Iris pigment epithelial cell (primary cell): ENCODE measurements at regions not wholly inside any gene's neighbourhood (a gene's known extent, or its start where the extent isn't known, plus 50 kb on each side); places are given as distances from the start of the nearest gene placed in this dataset.
"Not testable (repeated sequence)": the region's sequence is repeated elsewhere in the genome, so short reads cannot be mapped to it uniquely, and the experiment has no call there.

ENCODE experiments used
- DNase-seq: peaks from one replicate; pipeline ENCODE4 v3.0.0-alpha.2; 2011; ENCODE audit warnings: low read depth

DNA sequence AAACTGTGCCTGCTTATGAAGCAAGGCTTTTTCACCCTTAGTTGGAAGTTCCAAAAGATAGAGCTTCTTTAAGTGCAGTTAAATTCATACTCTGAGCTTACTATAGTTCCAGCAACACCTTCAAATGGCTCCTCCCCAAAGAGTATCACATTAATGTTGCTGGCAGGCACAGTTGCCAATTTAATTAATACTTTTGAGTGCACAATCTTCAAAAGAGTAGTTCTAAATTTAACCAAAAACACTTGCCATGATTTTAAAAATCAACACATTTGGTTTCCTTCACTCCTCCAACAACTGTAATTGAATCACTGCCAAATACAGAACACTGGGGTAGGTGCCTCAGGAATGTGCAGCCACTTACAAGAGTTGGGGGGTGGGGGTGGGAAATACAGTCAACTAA, 150.6 kb upstream of the UBE2E3 start:
- DNase-seq, result no peak

DNA sequence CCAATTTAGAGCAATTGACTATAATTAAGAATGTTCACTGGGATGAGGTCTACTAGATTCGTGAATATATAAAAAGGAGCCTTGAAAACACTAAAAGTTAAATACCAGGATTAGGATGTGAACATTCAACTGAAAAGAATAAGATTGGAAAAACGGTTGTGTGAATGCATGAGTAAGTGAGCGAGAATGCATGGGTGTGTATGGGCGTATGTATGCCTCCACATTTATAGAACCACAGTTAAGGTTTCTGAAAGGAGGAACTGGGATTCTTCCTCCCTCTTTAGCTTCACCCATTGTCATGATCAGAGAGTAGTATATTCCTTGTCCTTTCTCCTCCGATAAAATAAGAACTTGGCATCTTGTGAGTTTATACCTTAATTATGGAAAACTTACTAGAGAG, 151.1 kb upstream of the UBE2E3 start:
- peak; percentile 4 for DNase-seq

DNA sequence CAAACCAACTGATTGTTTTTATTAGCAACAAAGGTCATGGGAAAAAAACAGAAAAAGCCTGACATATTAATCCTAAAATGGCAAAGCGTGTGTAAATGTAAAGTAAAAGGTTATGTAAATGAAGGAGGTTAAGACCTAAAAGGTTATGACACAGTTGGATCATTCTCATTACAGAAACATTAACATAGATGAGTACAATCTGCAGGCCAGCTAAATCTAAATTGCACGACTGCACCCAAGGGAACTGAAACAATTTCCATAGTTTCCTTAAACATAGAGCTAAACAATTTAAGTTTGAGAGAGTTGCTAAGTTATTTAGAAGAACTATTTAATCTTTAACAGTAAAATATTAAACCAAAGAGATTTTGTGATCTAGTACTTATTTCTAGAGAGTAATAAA, 151.6 kb upstream of the UBE2E3 start:
- no peak for DNase-seq

DNA sequence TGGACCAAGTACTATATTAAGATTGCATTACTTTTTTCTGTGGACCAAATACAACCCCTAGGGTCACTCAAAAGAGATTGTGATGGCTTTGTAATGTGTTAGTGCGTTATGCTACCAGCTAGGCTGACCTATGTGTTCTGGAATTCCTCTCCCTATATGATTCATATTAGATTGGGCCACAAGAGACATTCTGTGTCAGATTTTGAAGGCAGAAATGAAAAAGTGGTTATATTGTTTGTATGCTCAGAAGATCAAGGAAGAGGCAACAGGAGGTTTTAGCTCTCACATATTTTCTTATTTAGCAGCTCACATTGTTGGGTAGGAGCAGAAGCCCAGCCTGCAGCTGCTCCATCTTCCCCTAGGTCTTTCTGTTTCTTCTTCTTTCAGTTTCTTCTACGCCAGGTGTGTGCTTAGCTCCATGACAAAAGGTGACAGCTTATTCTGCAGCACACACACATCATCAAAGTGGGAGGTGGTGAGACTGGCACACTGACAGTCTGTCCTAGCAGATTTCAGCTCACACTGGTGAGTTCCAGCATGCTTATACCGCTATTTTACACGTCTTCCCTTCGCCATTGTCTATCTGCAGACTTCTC, 156.8 kb upstream of the UBE2E3 start:
- DNase-seq, result peak; percentile 73

DNA sequence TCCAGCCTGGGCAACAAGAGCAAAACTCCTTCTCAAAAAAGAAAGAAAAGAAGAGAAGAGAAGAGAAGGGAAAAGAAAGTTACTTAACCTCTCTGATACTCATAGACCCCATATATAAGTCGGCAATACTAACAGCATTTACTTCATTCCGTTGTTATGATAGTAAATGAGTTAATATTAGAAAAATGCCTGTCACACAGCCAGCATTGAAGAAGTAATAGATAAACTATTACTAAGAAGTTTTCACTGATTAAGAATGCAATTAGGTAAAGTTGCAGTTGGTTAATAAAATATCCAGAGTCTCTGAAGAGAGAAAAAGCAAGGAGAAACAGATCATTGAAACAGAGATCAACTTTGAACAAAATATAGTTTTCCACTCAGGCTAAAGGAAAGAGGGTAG, 161.3 kb upstream of the UBE2E3 start:
- no peak for DNase-seq

DNA sequence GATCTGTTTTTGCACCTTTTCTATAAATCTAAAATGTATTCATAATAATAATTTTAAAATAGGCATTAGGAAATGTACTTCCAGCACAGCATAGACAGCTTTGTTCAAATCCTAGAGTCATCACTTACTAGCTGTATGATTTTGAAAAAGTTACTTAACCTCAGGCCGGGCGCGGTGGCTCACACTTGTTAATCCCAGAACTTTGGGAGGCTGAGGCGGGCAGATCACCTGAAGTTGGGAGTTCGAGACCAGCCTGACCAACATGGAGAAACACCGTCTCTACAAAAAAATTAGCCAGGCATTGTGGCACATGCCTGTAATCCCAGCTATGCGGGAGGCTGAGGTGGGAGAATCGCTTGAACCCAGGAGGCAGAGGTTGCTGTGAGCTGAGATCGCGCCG, 161.7 kb upstream of the UBE2E3 start:
- DNase-seq, result not testable (repeated sequence)

DNA sequence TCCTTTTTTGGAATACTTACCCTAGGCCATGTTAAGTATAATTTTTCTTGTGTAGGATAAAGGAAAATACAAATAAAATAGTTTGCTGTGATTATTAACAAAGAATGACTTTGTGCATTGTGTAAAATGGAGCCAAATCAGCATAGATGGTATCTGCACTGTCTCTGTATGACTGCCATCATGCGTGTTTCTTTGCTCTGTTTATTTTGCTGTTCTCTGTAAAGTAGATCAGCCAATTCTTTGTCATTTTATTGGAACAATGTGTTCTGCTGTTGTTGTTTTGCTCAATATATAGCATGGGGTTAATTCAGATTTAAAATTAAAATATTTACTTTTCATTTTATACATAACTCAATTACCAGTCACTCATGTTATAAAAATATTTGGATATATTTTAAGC, 181.3 kb upstream of the UBE2E3 start:
- DNase-seq, result no peak

DNA sequence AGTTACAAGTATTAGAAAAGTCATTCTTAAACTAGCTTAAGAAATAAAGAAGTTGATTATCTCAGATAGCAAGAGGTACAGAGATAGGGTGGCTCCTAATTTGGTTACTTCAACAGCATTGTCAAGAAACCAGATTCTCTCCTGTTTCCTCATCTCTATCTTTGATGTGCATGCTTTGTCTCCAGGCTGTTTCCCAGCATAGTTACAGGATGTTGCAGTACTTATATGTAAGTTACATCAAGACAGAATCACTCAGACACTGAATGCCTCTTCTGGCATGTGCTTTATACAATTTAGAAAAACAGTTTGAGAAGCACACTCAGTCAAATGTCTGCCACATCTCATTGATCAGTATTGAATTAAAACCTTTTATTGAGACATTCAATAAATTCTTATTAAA, 189.5 kb upstream of the UBE2E3 start:
- DNase-seq, result peak; percentile 6

DNA sequence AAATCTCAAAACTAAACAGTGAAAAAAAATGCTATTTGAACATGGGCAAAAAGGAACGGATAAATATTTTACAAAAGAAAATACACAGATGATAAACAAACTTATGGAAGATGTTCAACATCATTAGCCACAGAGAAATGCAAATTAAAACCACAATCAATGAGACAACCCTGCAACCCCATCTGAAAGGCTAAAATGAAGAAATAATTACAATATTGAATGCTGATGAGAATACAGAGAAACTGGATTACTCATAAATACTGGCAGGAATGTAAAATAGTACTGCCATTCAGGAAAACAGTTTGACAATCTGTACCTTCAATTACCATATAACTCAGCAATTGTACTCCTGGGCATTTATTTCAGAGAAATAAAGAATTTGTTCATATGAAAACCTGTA, 193.1 kb upstream of the UBE2E3 start:
- peak; percentile 36 for DNase-seq

DNA sequence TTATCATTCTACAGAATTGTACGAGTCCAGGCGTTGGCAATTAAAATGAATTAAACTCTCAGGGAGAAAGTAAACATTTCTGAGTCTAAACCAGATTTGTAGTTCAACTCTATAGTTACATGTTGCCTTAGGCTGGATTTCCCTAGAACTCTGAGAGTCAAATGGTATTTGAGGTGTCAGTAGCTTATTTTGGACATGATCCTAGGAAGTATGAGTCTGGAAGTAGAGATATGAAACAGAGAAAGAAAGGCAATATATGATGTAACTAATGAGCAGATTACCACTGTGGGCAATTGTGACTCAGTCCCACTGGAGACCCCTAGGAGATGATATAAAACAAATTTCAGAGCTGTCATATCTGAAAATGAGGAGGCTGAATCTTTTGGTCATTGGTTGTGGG, 199.1 kb upstream of the UBE2E3 start:
- no peak for DNase-seq

DNA sequence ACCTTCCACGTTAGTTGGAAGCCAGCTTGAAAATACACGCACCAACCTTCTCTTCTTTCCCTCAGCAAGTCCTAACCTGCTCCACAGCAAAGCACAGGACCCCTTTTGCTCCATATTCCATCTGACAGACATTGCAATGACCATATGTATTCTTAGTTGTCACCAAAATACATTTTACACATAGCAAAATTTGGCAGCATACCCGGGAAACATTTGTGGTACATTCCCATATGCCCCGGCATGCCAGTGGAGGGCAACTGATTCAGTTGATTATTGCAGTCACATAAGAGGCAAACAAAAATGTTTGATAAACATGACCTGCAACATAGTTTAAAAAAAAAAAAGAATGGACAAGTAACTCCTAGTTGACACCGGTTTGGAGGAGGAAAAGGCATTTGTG, 202.1 kb upstream of the UBE2E3 start:
- no peak for DNase-seq

DNA sequence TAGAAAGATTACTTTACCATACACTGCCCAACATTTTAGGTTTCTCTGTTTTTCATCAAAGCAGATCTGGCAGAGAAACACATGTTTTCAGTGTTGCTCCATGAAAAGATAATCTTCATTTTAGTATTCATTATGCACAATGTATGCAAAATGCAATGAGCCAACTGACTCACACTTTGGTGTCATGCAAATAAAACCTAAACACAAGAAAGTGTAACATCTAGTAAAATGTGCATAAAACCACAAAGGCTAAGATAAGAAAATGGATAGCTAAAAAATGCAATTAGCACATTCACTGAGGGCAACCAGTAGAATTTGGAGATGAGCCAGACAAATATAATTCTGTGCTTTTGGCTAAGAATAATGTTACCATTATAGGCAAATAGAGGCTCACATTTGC, 203.5 kb upstream of the UBE2E3 start:
- DNase-seq, result no peak

DNA sequence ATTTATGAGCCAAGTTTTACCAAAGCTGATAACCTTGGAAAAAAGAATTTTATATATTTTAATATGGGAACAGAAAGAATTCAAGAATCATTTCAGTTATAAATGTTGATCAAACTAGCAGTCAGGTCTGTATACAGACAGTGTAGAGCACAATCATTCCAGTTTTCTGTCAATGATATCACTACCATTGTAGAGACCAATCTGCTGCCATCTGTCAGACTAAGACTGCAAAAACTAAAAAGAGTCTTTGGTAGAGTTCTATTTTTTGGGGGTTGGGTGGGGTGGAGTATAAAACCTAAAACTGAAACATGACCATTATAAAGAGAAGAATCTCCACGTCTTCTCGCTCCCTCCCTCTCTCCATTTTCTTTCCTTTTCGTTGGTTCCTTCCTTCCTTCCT, 204.7 kb upstream of the UBE2E3 start:
- DNase-seq, result no peak

DNA sequence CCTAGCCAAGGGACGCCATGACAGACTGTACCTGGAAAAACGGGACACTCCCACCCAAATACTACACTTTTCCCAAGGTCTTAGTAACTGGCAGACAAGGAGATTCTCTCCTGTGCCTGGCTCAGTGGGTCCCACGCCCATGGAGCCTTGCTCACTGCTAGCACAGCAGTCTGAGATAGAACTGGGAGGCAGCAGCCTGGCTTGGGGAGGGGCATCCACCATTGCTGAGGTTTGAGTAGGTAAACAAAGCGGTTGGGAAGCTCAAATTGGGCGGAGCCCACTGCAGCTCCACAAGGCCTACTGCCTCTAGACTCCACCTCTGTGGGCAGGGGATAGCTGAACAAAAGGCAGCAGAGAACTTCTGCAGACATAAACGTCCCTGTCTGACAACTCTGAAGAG, 215.1 kb upstream of the UBE2E3 start:
- DNase-seq, result not testable (repeated sequence)

DNA sequence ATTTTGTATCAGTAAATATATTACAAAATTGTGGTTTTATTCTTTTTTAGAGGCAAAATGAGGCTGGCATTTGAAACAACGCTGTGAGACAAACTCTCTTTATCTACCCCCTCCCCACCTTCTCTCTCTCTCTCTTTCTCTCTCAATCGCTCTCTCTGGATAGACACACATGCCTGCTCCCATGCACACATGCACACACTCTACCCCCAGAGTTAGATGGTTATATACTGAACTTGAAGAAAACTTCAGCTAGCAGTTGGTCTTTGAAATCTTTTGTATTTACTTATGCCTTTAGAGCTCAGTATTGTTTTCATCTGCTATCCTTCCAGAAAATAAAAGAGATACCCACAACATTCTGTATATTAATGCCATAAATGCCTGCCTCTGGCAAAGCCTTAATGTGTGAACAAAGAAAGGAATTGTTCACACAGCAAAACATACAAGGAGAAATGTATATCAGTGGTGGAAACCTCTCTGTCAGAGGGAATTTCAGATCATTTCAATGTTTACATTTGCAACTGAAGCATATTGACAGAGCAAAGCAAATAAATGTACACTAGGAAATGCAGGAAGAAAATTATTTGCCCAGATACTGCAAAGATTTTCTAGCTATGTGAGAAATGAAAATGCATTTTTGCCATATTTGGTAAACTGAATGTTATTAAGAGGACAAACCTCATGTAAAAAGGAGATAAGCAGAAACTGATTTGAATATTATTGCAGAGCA, 217.0 kb upstream of the UBE2E3 start:
- DNase-seq, result no peak

DNA sequence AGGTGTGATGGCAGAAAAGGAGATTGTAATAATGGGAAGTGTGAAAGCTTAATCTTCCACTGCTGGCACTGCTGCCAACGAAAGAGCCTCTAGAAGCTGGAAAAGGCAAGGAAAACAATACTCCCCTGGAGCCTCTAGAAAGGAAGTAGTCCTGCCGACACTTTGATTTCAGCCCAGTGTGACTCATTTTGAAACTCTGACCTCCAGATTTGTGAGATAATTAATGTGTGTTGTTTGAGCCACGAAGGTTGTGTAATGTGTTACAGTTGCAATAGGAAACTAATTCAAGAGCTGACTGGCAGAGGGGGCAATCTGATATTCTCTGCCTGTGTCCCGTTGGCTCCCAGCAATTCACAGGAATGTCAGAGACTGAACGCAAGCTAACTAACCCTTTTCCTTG, 219.2 kb upstream of the UBE2E3 start:
- peak; percentile 87 for DNase-seq

DNA sequence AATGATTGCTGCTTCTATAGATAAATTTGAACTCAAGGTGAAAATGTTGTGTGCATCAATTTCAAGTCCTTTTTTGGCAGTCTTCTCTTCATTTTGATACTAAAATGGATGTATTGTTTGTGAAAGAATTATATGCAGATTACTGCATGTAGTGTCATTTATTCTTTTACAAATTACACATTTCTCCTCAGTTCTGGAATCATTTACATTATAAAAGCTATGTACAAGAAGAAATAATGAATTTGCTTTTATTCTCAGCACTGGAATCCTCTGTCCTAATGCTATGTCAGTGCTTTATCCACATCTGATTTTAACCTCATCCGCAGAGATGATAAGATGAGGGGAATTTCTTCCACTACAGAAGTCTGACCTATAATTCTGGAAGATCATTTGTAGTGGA, 220.8 kb upstream of the UBE2E3 start:
- DNase-seq, result no peak

DNA sequence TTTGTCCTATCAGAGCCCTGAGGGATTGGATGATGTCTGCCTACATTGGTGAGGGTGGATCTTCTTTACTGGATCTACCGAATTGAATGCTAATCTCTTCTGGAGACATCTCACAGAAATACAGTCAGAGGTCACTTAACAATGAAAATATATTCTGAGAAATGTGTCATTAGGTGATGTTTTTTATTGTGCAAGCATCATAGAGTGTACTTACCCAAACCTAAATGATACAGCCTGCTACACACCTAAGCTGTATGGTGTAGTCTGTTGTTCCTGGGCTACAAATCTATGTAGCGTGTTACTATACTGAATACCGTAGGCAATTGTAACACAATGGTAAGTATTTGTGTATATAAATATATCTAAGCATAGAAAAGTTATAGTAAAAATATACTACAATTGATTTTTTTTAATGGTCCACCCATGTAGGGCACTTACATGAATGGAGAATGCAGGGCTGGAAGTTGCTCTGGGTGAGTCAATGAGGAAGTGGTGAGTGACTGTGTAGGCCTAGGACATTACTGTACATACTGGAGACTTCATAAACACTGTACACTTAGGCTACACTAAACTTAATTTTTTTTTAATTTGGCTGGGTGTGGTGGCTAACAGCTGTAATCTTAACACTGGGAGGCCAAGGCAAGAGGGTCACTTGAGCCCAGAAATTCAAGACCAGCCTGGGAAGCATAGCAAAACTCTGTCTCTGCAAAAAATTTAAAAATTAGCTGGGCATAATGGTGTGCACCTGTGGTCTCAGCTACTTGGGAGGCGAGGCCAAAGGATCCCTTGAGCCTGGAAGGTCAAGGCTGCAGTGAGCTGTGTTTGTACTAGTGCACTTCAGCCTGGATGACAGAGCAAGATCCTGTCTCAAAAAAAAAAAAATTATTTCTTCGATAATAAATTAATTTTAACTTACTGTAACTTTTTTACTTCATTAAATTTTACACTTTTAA, 226.3 kb upstream of the UBE2E3 start:
- DNase-seq, result peak; percentile 59

DNA sequence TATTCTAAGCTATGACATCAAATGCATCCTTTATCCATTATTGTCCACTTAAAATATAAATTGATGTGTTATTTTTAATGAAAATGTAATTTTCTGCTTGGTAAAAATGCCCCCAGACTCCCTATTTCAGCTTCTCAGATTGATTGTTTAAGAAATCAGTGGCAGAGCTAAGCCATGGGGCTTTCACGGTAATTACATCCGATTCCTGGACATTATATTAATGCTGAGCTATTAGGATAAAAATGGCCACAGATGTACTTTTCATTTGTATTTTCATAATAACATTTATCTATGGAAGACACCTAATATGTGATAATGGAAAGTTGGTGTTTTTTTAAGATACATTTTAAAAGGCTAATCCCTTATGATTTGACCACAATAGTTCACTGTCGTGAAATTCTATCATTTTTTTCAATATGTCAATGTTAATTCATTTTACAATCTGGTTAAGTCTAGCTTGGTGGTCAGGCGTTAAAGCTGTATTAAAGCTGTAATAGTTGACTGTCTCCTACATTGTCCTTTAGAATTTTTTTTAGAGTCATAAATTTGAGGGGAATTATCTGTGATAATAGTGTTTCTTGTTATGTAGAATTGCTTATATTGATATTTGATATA, 229.0 kb upstream of the UBE2E3 start:
- no peak for DNase-seq

DNA sequence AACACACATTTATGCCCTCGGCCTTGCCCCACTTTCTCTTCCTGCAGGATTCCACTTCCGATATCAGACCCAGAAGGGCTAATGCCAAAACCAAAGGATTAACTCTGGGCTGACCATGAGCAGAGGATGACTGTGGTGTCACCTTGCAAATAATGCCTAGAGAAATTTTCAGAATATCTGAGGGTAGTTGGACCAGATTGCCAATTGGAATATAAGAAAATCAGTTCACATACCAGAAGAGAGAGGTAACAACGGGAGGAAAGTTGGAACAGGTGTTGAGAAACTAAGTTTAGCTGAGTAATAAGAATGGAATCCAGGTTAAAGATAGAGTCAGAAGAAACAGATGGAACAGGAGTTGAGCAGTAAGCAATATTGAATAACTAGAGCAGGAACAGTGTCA, 232.7 kb upstream of the UBE2E3 start:
- peak; percentile 29 for DNase-seq

DNA sequence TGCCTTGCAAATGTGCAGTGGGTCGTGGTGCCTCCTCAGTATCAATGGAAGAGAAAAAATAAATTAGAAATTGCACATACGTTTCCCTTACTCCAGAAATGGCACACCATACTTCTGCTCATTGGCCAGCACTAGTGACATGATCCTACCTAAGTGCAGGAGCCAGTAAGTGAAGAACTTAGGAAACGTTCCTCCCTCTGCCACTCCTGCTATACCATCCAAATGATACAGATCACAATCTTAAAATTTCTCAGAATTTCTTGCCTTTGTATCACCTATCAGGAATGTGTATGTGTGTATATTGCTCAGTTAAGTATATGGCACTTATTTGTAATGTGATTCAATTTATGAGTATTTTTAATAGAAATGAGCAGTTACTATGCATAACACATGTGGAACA, 237.0 kb upstream of the UBE2E3 start:
- DNase-seq, result no peak

DNA sequence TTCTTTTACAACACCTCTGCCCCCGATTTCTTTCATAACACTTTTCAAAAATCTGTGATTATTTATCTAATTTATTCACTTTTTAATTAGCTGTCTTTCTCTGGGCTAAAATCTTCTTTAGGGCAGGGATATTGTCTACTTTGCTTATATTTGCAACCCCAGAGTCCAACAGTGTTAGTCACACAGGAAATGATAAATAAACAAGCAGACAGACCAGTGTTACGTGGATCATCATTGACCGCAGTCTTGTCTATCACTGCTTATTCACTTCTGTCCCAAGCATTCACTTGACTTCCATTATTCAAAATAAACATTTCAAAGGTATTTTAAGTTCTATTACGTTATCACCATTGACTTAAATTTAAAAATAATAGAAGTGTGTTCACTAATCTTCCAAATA, 237.6 kb upstream of the UBE2E3 start:
- DNase-seq, result peak; percentile 52

DNA sequence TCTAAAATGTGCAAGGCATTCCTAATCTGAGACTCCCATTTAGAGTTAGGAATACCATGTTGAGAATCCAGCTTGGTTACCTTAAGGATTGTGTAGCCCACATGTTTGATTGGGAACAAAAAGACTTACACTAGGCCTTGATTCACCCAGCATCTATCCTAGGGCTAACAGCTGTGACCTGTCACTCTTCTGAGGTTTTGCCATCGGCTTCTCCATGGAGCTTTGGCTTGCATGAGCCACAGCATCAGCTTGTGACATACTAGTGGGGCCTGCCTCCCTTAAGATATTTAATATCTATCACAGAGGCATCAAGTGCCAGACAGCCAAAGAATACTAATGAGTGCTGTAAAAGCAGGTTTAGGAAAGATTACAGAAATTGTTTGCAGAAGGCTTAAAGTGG, 241.3 kb upstream of the UBE2E3 start:
- no peak for DNase-seq
